IgD-negative memory B cell (primary cell): ENCODE measurements at regions not wholly inside any gene's neighbourhood (a gene's known extent, or its start where the extent isn't known, plus 50 kb on each side); places are given as distances from the start of the nearest gene placed in this dataset.
A peak's percentile ranks its signal among the peaks of the same experiment; 100 is the strongest.
"Not testable (repeated sequence)": the region's sequence is repeated elsewhere in the genome, so short reads cannot be mapped to it uniquely, and the experiment has no call there.

ENCODE experiments used
- H3K27ac Mint-ChIP-seq, 3 donors: one replicate each; pipeline ENCODE4 v1.8.0; 2020 to 2022; ENCODE audit warnings: mild to moderate bottlenecking in 3 of 3, mixed read lengths in 3 of 3, moderate library complexity in 1 of 3
- H3K27me3 Mint-ChIP-seq: one replicate; pipeline ENCODE4 v1.8.0; 2021; ENCODE audit warnings: mixed read lengths
- H3K36me3 Mint-ChIP-seq: one replicate; pipeline ENCODE4 v1.8.0; 2020; ENCODE audit warnings: mild to moderate bottlenecking, mixed read lengths
- H3K4me1 Mint-ChIP-seq, 3 donors: one replicate each; pipeline ENCODE4 v1.8.0; 2020 to 2022; ENCODE audit warnings: mixed read lengths in 3 of 3, mild to moderate bottlenecking in 1 of 3
- H3K4me3 Mint-ChIP-seq, 4 donors: one replicate each; pipeline ENCODE4 v1.8.0; 2020 to 2022; ENCODE audit warnings: mild to moderate bottlenecking in 4 of 4, mixed read lengths in 4 of 4, moderate library complexity in 3 of 4
- H3K9me3 Mint-ChIP-seq, 3 donors: one replicate each; pipeline ENCODE4 v1.8.0; 2020 to 2021; ENCODE audit warnings: mixed read lengths in 3 of 3, mild to moderate bottlenecking in 1 of 3

- H3K4me3 Mint-ChIP-seq, result no peak overlapping the region
- H3K27me3 Mint-ChIP-seq, result peaks cover 8% of the 10 kb centered on the region
- H3K36me3 Mint-ChIP-seq, result peaks cover 6% of the 10 kb centered on the region
- H3K27ac Mint-ChIP-seq, result peak overlapping the region in 1 of 3 donors; percentile 11
- no peaks in the 10 kb centered on the region for H3K4me1 Mint-ChIP-seq
- peaks cover 3 to 22% (median 21%) of the 10 kb centered on the region in 3 donors for H3K9me3 Mint-ChIP-seq
Observed at GRCh38 chr2:105669384-105669891, 75.3 kb upstream of the NCK2 start.

DNA sequence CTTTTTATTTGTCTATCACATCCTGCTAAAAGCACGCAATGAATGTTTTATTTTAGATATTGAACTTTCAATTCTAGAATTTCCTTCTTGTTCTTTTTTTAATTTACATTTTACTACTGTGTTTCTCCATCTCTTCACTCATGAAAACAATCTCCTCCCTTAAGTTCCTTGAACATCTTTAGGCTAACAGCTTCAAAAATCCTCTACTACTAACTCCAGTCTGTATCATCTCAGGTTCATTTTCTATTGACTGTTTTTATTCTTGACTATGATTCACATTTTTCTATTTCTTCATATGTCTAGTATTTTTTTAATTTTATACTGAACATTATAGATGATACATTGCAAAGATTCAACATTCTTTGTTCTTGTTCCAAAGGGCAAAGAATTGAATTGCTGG lies 79.2 kb upstream of the NCK2 start:
- H3K36me3 Mint-ChIP-seq, result peaks cover 6% of the 10 kb centered on the region
- peak overlapping the region in 1 of 4 donors; percentile 42 for H3K4me3 Mint-ChIP-seq
- no peak overlapping the region for H3K27ac Mint-ChIP-seq
- H3K4me1 Mint-ChIP-seq, result peaks cover 0 to 2% (median 0%) of the 10 kb centered on the region in 3 donors
- H3K9me3 Mint-ChIP-seq, result peaks cover 8 to 27% (median 21%) of the 10 kb centered on the region in 3 donors
- H3K27me3 Mint-ChIP-seq, result no peaks in the 10 kb centered on the region

- H3K4me1 Mint-ChIP-seq, result peaks cover 0 to 2% (median 0%) of the 10 kb centered on the region in 3 donors
Observed at GRCh38 chr2:105660489-105660888, 84.2 kb upstream of the NCK2 start.

GRCh38 chr2:105655723-105656606 lies 88.7 kb upstream of the NCK2 start:
- not testable (repeated sequence) for H3K9me3 Mint-ChIP-seq, H3K27me3 Mint-ChIP-seq, H3K27ac Mint-ChIP-seq, H3K4me3 Mint-ChIP-seq, H3K4me1 Mint-ChIP-seq, H3K36me3 Mint-ChIP-seq

More at GRCh38 chr2:105660489-105660888, 84.2 kb upstream of the NCK2 start:
- no peak overlapping the region for H3K4me3 Mint-ChIP-seq
- H3K27me3 Mint-ChIP-seq, result peaks cover 4% of the 10 kb centered on the region
- H3K9me3 Mint-ChIP-seq, result peaks cover 7 to 12% (median 11%) of the 10 kb centered on the region in 3 donors
- no peak overlapping the region for H3K27ac Mint-ChIP-seq
- peaks cover 4% of the 10 kb centered on the region for H3K36me3 Mint-ChIP-seq

DNA sequence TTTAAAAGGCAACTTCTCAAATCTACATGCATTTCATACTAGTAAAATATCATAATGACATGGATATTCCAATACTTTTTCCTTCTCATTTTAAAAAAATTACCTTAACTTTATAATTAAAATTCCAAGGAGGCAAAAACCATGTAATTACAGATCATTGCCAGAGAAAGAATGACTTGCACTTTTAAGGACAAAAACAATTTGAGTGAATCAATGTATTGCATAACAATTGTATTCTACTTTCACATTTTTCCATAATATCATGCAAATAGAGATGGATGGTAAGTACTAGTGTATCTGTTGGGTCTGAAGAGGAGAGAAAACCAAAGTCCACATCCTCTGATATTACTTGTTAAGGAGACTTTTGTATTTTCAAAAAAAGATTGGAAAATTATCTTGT lies 89.5 kb upstream of the NCK2 start:
- Mint-ChIP-seq H3K27ac (no peak overlapping the region), H3K4me3 (no peak overlapping the region), H3K36me3 (peaks cover 5% of the 10 kb centered on the region), H3K9me3 (peaks cover 0 to 5% (median 1%) of the 10 kb centered on the region in 3 donors), H3K27me3 (peaks cover 4% of the 10 kb centered on the region), H3K4me1 (peaks cover 0 to 5% (median 0%) of the 10 kb centered on the region in 3 donors)

GRCh38 chr2:105654474-105655004 lies 90.2 kb upstream of the NCK2 start:
- Mint-ChIP-seq H3K27me3 (peaks cover 4% of the 10 kb centered on the region), H3K4me1 (peaks cover 0 to 5% (median 0%) of the 10 kb centered on the region in 3 donors), H3K36me3 (peaks cover 5% of the 10 kb centered on the region), H3K4me3 (no peak overlapping the region), H3K9me3 (peaks cover 0 to 6% (median 2%) of the 10 kb centered on the region in 3 donors), H3K27ac (no peak overlapping the region)

DNA sequence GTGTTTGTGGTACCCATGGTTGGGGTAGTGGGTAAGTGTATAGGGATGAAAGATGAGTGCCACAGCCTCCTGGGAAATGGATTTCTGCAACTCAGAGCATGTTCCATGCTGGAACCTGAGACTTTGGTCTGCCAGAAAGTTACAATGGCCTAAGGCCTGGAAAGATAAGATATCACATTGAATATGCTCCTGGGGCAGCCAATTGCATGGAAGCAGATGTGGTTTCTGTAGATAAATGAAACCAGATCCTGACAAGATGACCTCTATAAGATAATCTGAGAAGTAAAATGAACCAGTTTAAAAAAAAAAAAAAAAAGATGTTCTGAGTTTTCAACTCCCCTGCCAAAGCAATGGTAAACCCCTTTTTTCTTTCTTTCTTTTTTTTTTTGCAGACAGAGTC lies 91.4 kb upstream of the NCK2 start:
- Mint-ChIP-seq H3K4me3 (no peak overlapping the region), H3K9me3 (peaks cover 0 to 5% (median 4%) of the 10 kb centered on the region in 3 donors), H3K4me1 (peaks cover 0 to 5% (median 0%) of the 10 kb centered on the region in 3 donors), H3K36me3 (peaks cover 5% of the 10 kb centered on the region), H3K27me3 (peaks cover 1% of the 10 kb centered on the region), H3K27ac (no peak overlapping the region)

- Mint-ChIP-seq H3K9me3 (peaks cover 0 to 5% (median 4%) of the 10 kb centered on the region in 3 donors), H3K4me1 (peaks cover 0 to 5% (median 0%) of the 10 kb centered on the region in 3 donors), H3K36me3 (peaks cover 5% of the 10 kb centered on the region), H3K27me3 (peaks cover 1% of the 10 kb centered on the region), H3K27ac (no peak overlapping the region), H3K4me3 (peak overlapping the region in 1 of 4 donors; percentile 70)
Observed at GRCh38 chr2:105652014-105652796, 92.5 kb upstream of the NCK2 start.

- H3K4me1 Mint-ChIP-seq, result peaks cover 0 to 5% (median 0%) of the 10 kb centered on the region in 3 donors
- peaks cover 6% of the 10 kb centered on the region for H3K27me3 Mint-ChIP-seq
- no peak overlapping the region for H3K4me3 Mint-ChIP-seq
- no peak overlapping the region for H3K27ac Mint-ChIP-seq
- peaks cover 5% of the 10 kb centered on the region for H3K36me3 Mint-ChIP-seq
- H3K9me3 Mint-ChIP-seq, result peaks cover 0 to 5% (median 4%) of the 10 kb centered on the region in 3 donors
Observed at GRCh38 chr2:105649534-105649933, 95.2 kb upstream of the NCK2 start.

DNA sequence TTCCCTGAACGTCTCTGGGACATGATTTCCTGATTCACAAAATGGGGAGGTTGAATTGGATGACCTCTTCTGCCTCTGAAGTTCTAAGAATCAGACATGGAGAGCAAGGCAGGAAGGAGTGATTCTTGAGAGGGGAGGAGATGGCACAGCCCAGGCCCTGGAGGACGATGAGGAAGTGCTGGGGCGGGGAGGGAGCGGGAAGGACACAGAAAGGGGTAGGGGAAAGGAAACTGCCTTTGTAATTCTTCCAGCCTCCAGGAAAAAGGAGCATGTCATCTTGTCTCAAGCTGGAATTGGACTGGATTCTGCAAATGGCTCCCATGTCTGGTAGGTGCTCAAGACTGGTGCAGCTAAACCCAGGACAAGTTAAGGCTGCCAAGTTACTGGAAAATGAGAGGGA lies 97.0 kb upstream of the NCK2 start:
- H3K27ac Mint-ChIP-seq, result no peak overlapping the region
- peaks cover 0 to 5% (median 0%) of the 10 kb centered on the region in 3 donors for H3K4me1 Mint-ChIP-seq
- no peak overlapping the region for H3K4me3 Mint-ChIP-seq
- H3K27me3 Mint-ChIP-seq, result peaks cover 6% of the 10 kb centered on the region
- peaks cover 5% of the 10 kb centered on the region for H3K36me3 Mint-ChIP-seq
- H3K9me3 Mint-ChIP-seq, result peaks cover 0 to 5% (median 4%) of the 10 kb centered on the region in 3 donors

DNA sequence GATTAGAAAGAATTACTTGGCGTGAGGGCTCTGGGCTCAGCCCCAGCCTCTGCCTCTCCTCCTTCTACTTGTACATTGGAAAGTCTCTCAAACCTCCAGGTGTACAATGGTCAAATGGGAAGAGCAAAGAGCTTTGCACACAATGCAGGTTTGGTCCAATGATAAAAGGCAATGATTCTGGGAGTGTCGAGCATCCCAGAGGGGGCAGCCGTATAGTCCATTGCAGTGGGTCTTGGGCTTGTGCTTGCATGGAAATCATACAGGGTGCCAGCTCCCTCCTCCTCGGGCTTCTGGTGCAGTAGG lies 98.0 kb upstream of the NCK2 start:
- H3K4me3 Mint-ChIP-seq, result no peak overlapping the region
- H3K27me3 Mint-ChIP-seq, result peaks cover 6% of the 10 kb centered on the region
- peaks cover 0 to 5% (median 0%) of the 10 kb centered on the region in 3 donors for H3K4me1 Mint-ChIP-seq
- no peak overlapping the region for H3K27ac Mint-ChIP-seq
- no peaks in the 10 kb centered on the region for H3K36me3 Mint-ChIP-seq
- peaks cover 0 to 5% (median 4%) of the 10 kb centered on the region in 3 donors for H3K9me3 Mint-ChIP-seq

GRCh38 chr2:105645938-105646773 lies 98.6 kb upstream of the NCK2 start:
- Mint-ChIP-seq H3K4me3 (no peak overlapping the region), H3K4me1 (peaks cover 0 to 2% (median 0%) of the 10 kb centered on the region in 3 donors), H3K9me3 (peaks cover 0 to 5% (median 4%) of the 10 kb centered on the region in 3 donors), H3K36me3 (no peaks in the 10 kb centered on the region), H3K27ac (no peak overlapping the region), H3K27me3 (peaks cover 6% of the 10 kb centered on the region)

DNA sequence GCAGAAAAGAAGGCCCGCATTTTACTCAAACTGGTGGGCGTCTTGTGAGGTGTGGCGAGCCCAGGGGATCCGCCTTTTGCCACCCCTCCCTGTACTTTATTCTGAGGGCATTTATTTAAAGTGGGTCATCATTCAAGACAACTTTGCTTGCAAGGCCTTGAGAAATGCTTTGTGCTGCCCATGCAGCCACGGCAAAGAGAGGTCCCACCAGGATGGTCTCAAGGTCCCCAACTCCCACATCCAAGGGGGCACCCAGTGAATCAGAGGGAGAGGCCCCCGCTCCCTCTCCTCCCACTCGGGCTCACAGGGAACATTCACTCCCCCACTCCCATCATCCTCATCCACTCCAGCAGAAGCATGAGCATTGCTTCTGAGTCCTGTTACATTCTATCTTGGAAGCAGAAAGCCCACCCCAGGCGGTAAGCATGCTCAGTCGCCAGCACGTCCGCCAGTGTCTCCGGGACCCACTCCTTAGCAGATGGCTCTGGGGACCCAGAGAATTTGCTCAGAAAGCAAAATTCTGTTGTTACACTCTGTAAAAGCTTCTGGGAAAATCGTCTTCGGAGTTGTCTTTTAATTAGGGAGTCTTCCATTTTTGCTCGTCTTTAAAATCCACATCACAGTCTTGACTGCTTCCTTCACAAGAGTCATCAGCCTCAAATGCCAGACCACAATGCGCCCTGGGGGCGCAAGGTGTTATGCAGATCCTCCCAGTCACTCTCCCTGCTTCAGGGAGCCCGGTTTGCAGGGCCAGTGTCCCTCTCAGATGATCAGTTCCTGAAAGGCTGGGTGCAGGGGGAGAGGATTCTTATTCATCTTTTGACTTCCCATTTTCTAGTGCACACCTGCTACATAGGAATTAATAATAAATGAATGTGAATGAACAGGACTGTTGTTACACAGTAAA lies 99.4 kb upstream of the NCK2 start:
- Mint-ChIP-seq H3K36me3 (no peaks in the 10 kb centered on the region), H3K4me3 (no peak overlapping the region), H3K27me3 (peaks cover 6% of the 10 kb centered on the region), H3K27ac (no peak overlapping the region), H3K4me1 (no peaks in the 10 kb centered on the region), H3K9me3 (peaks cover 0 to 5% (median 4%) of the 10 kb centered on the region in 3 donors)
